ENCODE measurements at regions not wholly inside any gene's neighbourhood (a gene's known extent, or its start where the extent isn't known, plus 50 kb on each side); places are given as distances from the start of the nearest gene placed in this dataset.
"Not testable (repeated sequence)": the region's sequence is repeated elsewhere in the genome, so short reads cannot be mapped to it uniquely, and the experiment has no call there.

GRCh38 chr1:72433591-72433990, 151.3 kb upstream of the NEGR1 start:
- Mint-ChIP-seq H3K4me3 (no peak overlapping the region), H3K4me1 (no peaks in the 10 kb centered on the region), H3K9me3 (peaks cover 7 to 13% of the 10 kb centered on the region in 2 donors), H3K27me3 (ENCODE audit: low read depth in 2 of 2) (no peaks in the 10 kb centered on the region), H3K36me3 (peaks cover 12% of the 10 kb centered on the region), H3K27ac (no peak overlapping the region)
- no peak overlapping the region for H3K4me3 ChIP-seq (ENCODE audit: low read length)
- H3K27ac ChIP-seq (ENCODE audit: low read length), result no peak overlapping the region
- no peaks in the 10 kb centered on the region for H3K4me1 ChIP-seq (ENCODE audit: control insufficient read depth, insufficient read depth, low read length)
- DNase-seq, result no peak
- H3K9me3 ChIP-seq (ENCODE audit: control insufficient read depth, insufficient read depth, low read length), result peaks cover 3% of the 10 kb centered on the region
- no peaks in the 10 kb centered on the region for H3K27me3 ChIP-seq (ENCODE audit: control insufficient read depth, insufficient read depth, low read length)
- no peak for TF ChIP-seq CTCF (IDR thresholded peaks at IDR 0.05)
- intact Hi-C loops (cut with micrococcal nuclease), result no loop called here
- ATAC-seq, result no peak
- H3K36me3 ChIP-seq (ENCODE audit: control insufficient read depth, insufficient read depth, low read length), result no peaks in the 10 kb centered on the region
- 56% methylated on average over 2 of the region's 2 CpGs for WGBS (ENCODE audit: insufficient coverage)

- H3K9me3 Mint-ChIP-seq, result peaks cover 9% of the 10 kb centered on the region in 2 donors
- H3K36me3 ChIP-seq (ENCODE audit: control insufficient read depth, insufficient read depth, low read length), result no peaks in the 10 kb centered on the region
Measured at GRCh38 chr1:72432645-72433267, 150.4 kb upstream of the NEGR1 start.

GRCh38 chr1:72431810-72432209, 149.5 kb upstream of the NEGR1 start:
- no peaks in the 10 kb centered on the region for H3K27me3 ChIP-seq (ENCODE audit: control insufficient read depth, insufficient read depth, low read length)
- H3K27ac Mint-ChIP-seq, result no peak overlapping the region
- H3K36me3 ChIP-seq (ENCODE audit: control insufficient read depth, insufficient read depth, low read length), result no peaks in the 10 kb centered on the region
- H3K4me3 ChIP-seq (ENCODE audit: low read length), result no peak overlapping the region
- H3K9me3 ChIP-seq (ENCODE audit: control insufficient read depth, insufficient read depth, low read length), result peaks cover 3% of the 10 kb centered on the region
- H3K4me1 ChIP-seq (ENCODE audit: control insufficient read depth, insufficient read depth, low read length), result no peaks in the 10 kb centered on the region
- no peak for DNase-seq
- ATAC-seq, result no peak
- peaks cover 13% of the 10 kb centered on the region for H3K36me3 Mint-ChIP-seq
- H3K27ac ChIP-seq (ENCODE audit: low read length), result no peak overlapping the region
- H3K27me3 Mint-ChIP-seq (ENCODE audit: low read depth in 2 of 2), result no peaks in the 10 kb centered on the region
- intact Hi-C loops (cut with micrococcal nuclease), result no loop called here
- no CpG with 5 or more reads among the region's 2 CpGs for WGBS (ENCODE audit: insufficient coverage)
- H3K4me3 Mint-ChIP-seq, result no peak overlapping the region
- TF ChIP-seq CTCF (IDR thresholded peaks at IDR 0.05), result no peak
- H3K9me3 Mint-ChIP-seq, result peaks cover 11 to 13% of the 10 kb centered on the region in 2 donors
- no peaks in the 10 kb centered on the region for H3K4me1 Mint-ChIP-seq

More at GRCh38 chr1:72432645-72433267, 150.4 kb upstream of the NEGR1 start:
- TF ChIP-seq CTCF (IDR thresholded peaks at IDR 0.05), result no peak
- H3K4me3 Mint-ChIP-seq, result no peak overlapping the region
- peaks cover 9% of the 10 kb centered on the region for H3K36me3 Mint-ChIP-seq
- 61% methylated on average over 5 of the region's 5 CpGs for WGBS (ENCODE audit: insufficient coverage)
- H3K27me3 Mint-ChIP-seq (ENCODE audit: low read depth in 2 of 2), result no peaks in the 10 kb centered on the region
- Histone ChIP-seq H3K9me3 (ENCODE audit: control insufficient read depth, insufficient read depth, low read length) (peaks cover 3% of the 10 kb centered on the region), H3K4me3 (ENCODE audit: low read length) (no peak overlapping the region), H3K27ac (ENCODE audit: low read length) (no peak overlapping the region), H3K4me1 (ENCODE audit: control insufficient read depth, insufficient read depth, low read length) (no peaks in the 10 kb centered on the region), H3K27me3 (ENCODE audit: control insufficient read depth, insufficient read depth, low read length) (no peaks in the 10 kb centered on the region)
- DNase-seq, result no peak
- intact Hi-C loops (cut with micrococcal nuclease), result no loop called here
- H3K27ac Mint-ChIP-seq, result no peak overlapping the region
- no peaks in the 10 kb centered on the region for H3K4me1 Mint-ChIP-seq
- no peak for ATAC-seq

DNA sequence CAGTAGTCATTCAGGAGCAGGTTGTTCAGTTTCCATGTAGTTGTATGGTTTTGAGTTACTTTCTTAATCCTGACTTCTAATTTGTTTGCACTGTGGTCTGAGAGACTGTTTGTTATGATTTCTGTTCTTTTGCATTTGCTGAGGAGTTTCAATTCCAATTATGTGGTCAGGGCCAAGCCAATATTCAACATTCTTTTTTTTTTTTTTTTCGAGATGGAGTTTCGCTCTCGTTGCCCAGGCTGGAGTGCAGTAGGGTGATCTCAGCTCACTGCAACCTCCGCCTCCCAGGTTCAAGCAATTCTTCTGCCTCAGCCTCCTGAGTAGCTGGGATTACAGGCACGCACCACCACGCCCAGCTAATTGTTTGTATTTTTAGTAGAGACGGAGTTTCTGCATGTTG, 145.9 kb upstream of the NEGR1 start:
- DNase-seq; H3K27me3 ChIP-seq (ENCODE audit: control insufficient read depth, insufficient read depth, low read length); H3K27me3 Mint-ChIP-seq (ENCODE audit: low read depth in 2 of 2); H3K4me3 Mint-ChIP-seq; H3K27ac ChIP-seq (ENCODE audit: low read length); H3K4me1 ChIP-seq (ENCODE audit: control insufficient read depth, insufficient read depth, low read length); ATAC-seq; H3K27ac Mint-ChIP-seq; intact Hi-C loops (cut with micrococcal nuclease); H3K4me3 ChIP-seq (ENCODE audit: low read length); H3K9me3 ChIP-seq (ENCODE audit: control insufficient read depth, insufficient read depth, low read length); H3K4me1 Mint-ChIP-seq; H3K36me3 ChIP-seq (ENCODE audit: control insufficient read depth, insufficient read depth, low read length): not testable (repeated sequence)
- H3K9me3 Mint-ChIP-seq, result peaks cover 14 to 16% of the 10 kb centered on the region in 2 donors
- WGBS (ENCODE audit: insufficient coverage), result 90% methylated on average over 7 of the region's 7 CpGs
- H3K36me3 Mint-ChIP-seq, result peaks cover 13% of the 10 kb centered on the region

Measured in natural killer cell (primary cell).